Heart left ventricle (tissue), 16 donors: ENCODE measurements at regions not wholly inside any gene's neighbourhood (a gene's known extent, or its start where the extent isn't known, plus 50 kb on each side); places are given as distances from the start of the nearest gene placed in this dataset.

ENCODE experiments used
- ATAC-seq, 4 donors: fragments of 200-7000 bp; cut with Tn5 transposase; one replicate each; pipeline ENCODE4 v1.9.1; 2020 to 2022; ENCODE audit warnings: moderate library complexity in 4 of 4, mild to moderate bottlenecking in 3 of 4, moderate number of reproducible peaks in 1 of 4
- DNase-seq, 5 donors: peaks; one replicate each; pipeline ENCODE4 v3.0.0-alpha.2; 2020
- H3K27ac ChIP-seq, 12 donors: fragments of 200-600 bp; sonication (generic) in 4 of 12; one replicate each; pipeline versions ENCODE4 v1.5.0 to v1.8.0; 2016 to 2022; ENCODE audit warnings: mild to moderate bottlenecking in 2 of 12
- H3K27me3 ChIP-seq, 9 donors: fragments of 200-600 bp; sonication (generic) in 2 of 9; one replicate each; pipeline versions ENCODE4 v1.5.1 to v1.8.0; 2016 to 2022; ENCODE audit warnings: mild to moderate bottlenecking in 3 of 9
- H3K36me3 ChIP-seq, 9 donors: fragments of 200-600 bp; sonication (generic) in 2 of 9; one replicate each; pipeline versions ENCODE4 v1.5.0 to v1.8.0; 2018 to 2022; ENCODE audit warnings: mild to moderate bottlenecking in 2 of 9
- H3K4me1 ChIP-seq, 12 donors: fragments of 200-600 bp; sonication (generic) in 4 of 12; one replicate each; pipeline versions ENCODE4 v1.5.0 to v1.8.0; 2016 to 2022; ENCODE audit warnings: mild to moderate bottlenecking in 3 of 12
- H3K4me3 ChIP-seq, 12 donors: fragments of 200-600 bp; sonication (generic) in 4 of 12; one replicate each; pipeline versions ENCODE4 v1.5.0 to v1.8.0; 2017 to 2022; ENCODE audit warnings: mild to moderate bottlenecking in 9 of 12, moderate library complexity in 4 of 12
- H3K9me3 ChIP-seq, 12 donors: fragments of 200-600 bp; sonication (generic) in 4 of 12; one replicate each; pipeline versions ENCODE4 v1.5.0 to v1.8.0; 2016 to 2022; ENCODE audit warnings: mild to moderate bottlenecking in 1 of 12
- CTCF ChIP-seq, 12 donors: fragments of 200-600 bp; sonication (generic) in 4 of 12; IDR thresholded peaks; one replicate each; pipeline versions ENCODE4 v1.5.0 to v1.8.0; 2018 to 2022; ENCODE audit warnings: antibody characterized with exemption in 12 of 12, mild to moderate bottlenecking in 5 of 12
- POLR2A ChIP-seq, 2 donors: fragments of 450-650 bp; IDR thresholded peaks; one replicate each; pipeline ENCODE4 v1.6.1; 2017; ENCODE audit warnings: antibody characterized with exemption in 2 of 2, mild to moderate bottlenecking in 2 of 2, moderate library complexity in 2 of 2
- whole genome bisulfite sequencing, 4 donors: extraction: QIAGEN DNeasy Blood & Tissue Kit in 2 of 4; methylation state at CpG; one replicate each; pipeline versions ENCODE4 v1.1.5 to v1.1.7; 2013 to 2018; 5-methylcytosine and 5-hydroxymethylcytosine counted together
- intact Hi-C, 10 donors: fragments of 100-400 bp; cut with DNase I; formaldehyde crosslinking; loops; one replicate each; pipeline versions ENCODE4 v1.11.1 to v1.14.2; 2022
- donor health status: ischemic (EF 13 %, LVEDD 7.1; RV severe dilation, severe dysfunction).
- donor health status: healthy with polysubstance abuse.
- donor health status: DM: no; HTN: yes; CAD: no.
- donor health status: DM: no; HTN: no; CAD: no.
- donor health status: ischemic (EF 25% LVEDD 6.9; RV normal size, moderate dysfunction).
- donor health status: ischemic (EF 25% LVEDD 5.7; RV mildly dilated, moderate dysfunction).
- donor health status: healthy.
- donor health status: DM: yes; HTN: yes; CAD: no.
- donor health status: ischemic (EF 35%, LVEDD 5.7; RV mildly dilated, moderate dysfunction).
- donor health status: nonischemic (EF 11% LVEDD 7.7; RV severe dilation, severe dysfunction).
- donor health status: DM: yes; HTN: yes; CAD: no.
- donor health status: PGD.
- donor health status: ischemic (EF 29% LVEDD 5.4; RV normal size, mild dysfunction).
- donor health status: nonischemic (EF 23%, LVEDD 6.1; RV moderate dilation, normal function).

DNA sequence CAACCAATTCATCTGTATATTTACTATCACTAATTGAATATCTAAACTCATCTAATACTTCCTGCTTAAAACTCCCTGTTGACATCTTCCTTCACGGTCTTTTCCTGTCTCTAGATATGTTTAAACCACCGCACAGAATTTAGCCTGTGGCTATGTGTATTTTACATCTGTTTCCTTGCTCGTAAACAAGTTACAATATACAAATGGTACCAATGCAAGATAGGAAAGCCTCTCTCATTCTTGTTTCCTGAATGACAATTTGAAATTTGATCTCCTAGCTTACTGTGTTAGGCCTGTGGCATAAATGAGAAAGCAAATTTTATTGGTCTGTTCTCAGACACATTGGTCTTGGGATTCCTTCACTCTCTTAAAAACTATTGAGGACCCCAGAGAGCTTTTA, 89.7 kb upstream of the PCDH7 start:
- Histone ChIP-seq H3K4me3 (no peak overlapping the region), H3K4me1 (no peaks in the 10 kb centered on the region), H3K27ac (no peak overlapping the region), H3K9me3 (peaks cover 0 to 8% (median 0%) of the 10 kb centered on the region in 12 donors), H3K36me3 (no peaks in the 10 kb centered on the region), H3K27me3 (no peaks in the 10 kb centered on the region)
- TF ChIP-seq POLR2A (IDR thresholded peaks at IDR 0.05) (no peak), CTCF (IDR thresholded peaks at IDR 0.05) (no peak)
- 59 to 67% (median 65%) methylated on average over 3 of the region's 3 CpGs for WGBS, 4 donors
- ATAC-seq: no peak
- intact Hi-C loops: no loop called here
- no peak for DNase-seq

- no peak for TF ChIP-seq CTCF (IDR thresholded peaks at IDR 0.05)
- TF ChIP-seq POLR2A (IDR thresholded peaks at IDR 0.05): no peak
- Histone ChIP-seq H3K4me3 (no peak overlapping the region), H3K4me1 (no peaks in the 10 kb centered on the region), H3K27ac (no peak overlapping the region), H3K36me3 (no peaks in the 10 kb centered on the region), H3K9me3 (peaks cover 0 to 8% (median 0%) of the 10 kb centered on the region in 12 donors), H3K27me3 (no peaks in the 10 kb centered on the region)
- WGBS, 4 donors: 59 to 70% (median 66%) methylated on average over 1 of the region's 1 CpG
- ATAC-seq: no peak
- DNase-seq: no peak
- intact Hi-C loops: no loop called here
Measured at GRCh38 chr4:30632751-30633150, 87.4 kb upstream of the PCDH7 start.

- 56 to 69% (median 60%) methylated on average over 1 of the region's 1 CpG for WGBS, 4 donors
- DNase-seq (no peak), ATAC-seq (no peak)
- no peak for TF ChIP-seq CTCF (IDR thresholded peaks at IDR 0.05)
- no peak for TF ChIP-seq POLR2A (IDR thresholded peaks at IDR 0.05)
- H3K4me1 ChIP-seq: no peaks in the 10 kb centered on the region
- no peak overlapping the region for H3K4me3 ChIP-seq
- no peaks in the 10 kb centered on the region for H3K27me3 ChIP-seq
- peaks cover 0 to 4% (median 0%) of the 10 kb centered on the region in 12 donors for H3K9me3 ChIP-seq
- no peaks in the 10 kb centered on the region for H3K36me3 ChIP-seq
- intact Hi-C loops: no loop called here
- H3K27ac ChIP-seq: no peak overlapping the region
Measured at GRCh38 chr4:30641345-30641744, 78.8 kb upstream of the PCDH7 start.

DNA sequence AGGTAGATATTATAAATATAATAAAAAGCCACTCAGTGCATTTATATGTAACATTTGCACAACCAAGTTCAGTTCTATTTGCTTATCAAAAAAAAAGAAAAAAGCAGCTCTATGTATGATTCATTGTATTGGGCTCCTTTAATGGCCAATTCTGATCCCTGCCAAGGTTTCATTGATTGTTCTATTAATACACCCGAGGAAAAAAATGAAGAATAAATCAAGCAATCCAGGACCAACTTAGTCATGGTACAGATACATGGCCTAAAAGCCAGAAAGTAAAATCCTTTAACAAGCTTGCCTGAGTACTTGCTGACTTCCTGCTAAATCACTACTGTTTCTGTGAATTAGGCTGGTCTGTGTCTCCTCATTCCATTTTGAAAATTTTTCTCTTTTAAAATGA, 77.6 kb upstream of the PCDH7 start:
- no peak overlapping the region for H3K4me3 ChIP-seq
- no peaks in the 10 kb centered on the region for H3K36me3 ChIP-seq
- no peaks in the 10 kb centered on the region for H3K4me1 ChIP-seq
- no peak for DNase-seq
- 42 to 67% (median 55%) methylated on average over 1 of the region's 1 CpG for WGBS, 4 donors
- H3K27me3 ChIP-seq: no peaks in the 10 kb centered on the region
- TF ChIP-seq CTCF (IDR thresholded peaks at IDR 0.05) (no peak), POLR2A (IDR thresholded peaks at IDR 0.05) (no peak)
- no peak overlapping the region for H3K27ac ChIP-seq
- intact Hi-C loops: no loop called here
- ATAC-seq: no peak
- H3K9me3 ChIP-seq: peaks cover 0 to 4% (median 0%) of the 10 kb centered on the region in 12 donors
